Heart left ventricle (tissue), 16 donors: ENCODE measurements at regions not wholly inside any gene's neighbourhood (a gene's known extent, or its start where the extent isn't known, plus 50 kb on each side); places are given as distances from the start of the nearest gene placed in this dataset.
A peak's percentile ranks its signal among the peaks of the same experiment; 100 is the strongest.

ENCODE experiments used
- ATAC-seq, 4 donors: fragments of 200-7000 bp; cut with Tn5 transposase; one replicate each; pipeline ENCODE4 v1.9.1; 2020 to 2022; ENCODE audit warnings: moderate library complexity in 4 of 4, mild to moderate bottlenecking in 3 of 4, moderate number of reproducible peaks in 1 of 4
- DNase-seq, 5 donors: peaks; one replicate each; pipeline ENCODE4 v3.0.0-alpha.2; 2020
- H3K27ac ChIP-seq, 12 donors: fragments of 200-600 bp; sonication (generic) in 4 of 12; one replicate each; pipeline versions ENCODE4 v1.5.0 to v1.8.0; 2016 to 2022; ENCODE audit warnings: mild to moderate bottlenecking in 2 of 12
- H3K27me3 ChIP-seq, 9 donors: fragments of 200-600 bp; sonication (generic) in 2 of 9; one replicate each; pipeline versions ENCODE4 v1.5.1 to v1.8.0; 2016 to 2022; ENCODE audit warnings: mild to moderate bottlenecking in 3 of 9
- H3K36me3 ChIP-seq, 9 donors: fragments of 200-600 bp; sonication (generic) in 2 of 9; one replicate each; pipeline versions ENCODE4 v1.5.0 to v1.8.0; 2018 to 2022; ENCODE audit warnings: mild to moderate bottlenecking in 2 of 9
- H3K4me1 ChIP-seq, 12 donors: fragments of 200-600 bp; sonication (generic) in 4 of 12; one replicate each; pipeline versions ENCODE4 v1.5.0 to v1.8.0; 2016 to 2022; ENCODE audit warnings: mild to moderate bottlenecking in 3 of 12
- H3K4me3 ChIP-seq, 12 donors: fragments of 200-600 bp; sonication (generic) in 4 of 12; one replicate each; pipeline versions ENCODE4 v1.5.0 to v1.8.0; 2017 to 2022; ENCODE audit warnings: mild to moderate bottlenecking in 9 of 12, moderate library complexity in 4 of 12
- H3K9me3 ChIP-seq, 12 donors: fragments of 200-600 bp; sonication (generic) in 4 of 12; one replicate each; pipeline versions ENCODE4 v1.5.0 to v1.8.0; 2016 to 2022; ENCODE audit warnings: mild to moderate bottlenecking in 1 of 12
- POLR2A ChIP-seq, 2 donors: fragments of 450-650 bp; IDR thresholded peaks; one replicate each; pipeline ENCODE4 v1.6.1; 2017; ENCODE audit warnings: antibody characterized with exemption in 2 of 2, mild to moderate bottlenecking in 2 of 2, moderate library complexity in 2 of 2
- WGBS, 4 donors: extraction: QIAGEN DNeasy Blood & Tissue Kit in 2 of 4; methylation state at CpG; one replicate each; pipeline versions ENCODE4 v1.1.5 to v1.1.7; 2013 to 2018; 5-methylcytosine and 5-hydroxymethylcytosine counted together
- intact Hi-C, 10 donors: fragments of 100-400 bp; cut with DNase I; formaldehyde crosslinking; loops; one replicate each; pipeline versions ENCODE4 v1.11.1 to v1.14.2; 2022
- TF ChIP-seq, protein P1 (sequence below), 12 donors: fragments of 200-600 bp; sonication (generic) in 4 of 12; IDR thresholded peaks; one replicate each; pipeline versions ENCODE4 v1.5.0 to v1.8.0; 2018 to 2022; ENCODE audit warnings: antibody characterized with exemption in 12 of 12, mild to moderate bottlenecking in 5 of 12
- donor health status: ischemic (EF 13 %, LVEDD 7.1; RV severe dilation, severe dysfunction).
- donor health status: healthy with polysubstance abuse.
- donor health status: DM: no; HTN: yes; CAD: no.
- donor health status: DM: no; HTN: no; CAD: no.
- donor health status: ischemic (EF 25% LVEDD 6.9; RV normal size, moderate dysfunction).
- donor health status: ischemic (EF 25% LVEDD 5.7; RV mildly dilated, moderate dysfunction).
- donor health status: healthy.
- donor health status: DM: yes; HTN: yes; CAD: no.
- donor health status: ischemic (EF 35%, LVEDD 5.7; RV mildly dilated, moderate dysfunction).
- donor health status: nonischemic (EF 11% LVEDD 7.7; RV severe dilation, severe dysfunction).
- donor health status: DM: yes; HTN: yes; CAD: no.
- donor health status: PGD.
- donor health status: ischemic (EF 29% LVEDD 5.4; RV normal size, mild dysfunction).
- donor health status: nonischemic (EF 23%, LVEDD 6.1; RV moderate dilation, normal function).

DNA sequence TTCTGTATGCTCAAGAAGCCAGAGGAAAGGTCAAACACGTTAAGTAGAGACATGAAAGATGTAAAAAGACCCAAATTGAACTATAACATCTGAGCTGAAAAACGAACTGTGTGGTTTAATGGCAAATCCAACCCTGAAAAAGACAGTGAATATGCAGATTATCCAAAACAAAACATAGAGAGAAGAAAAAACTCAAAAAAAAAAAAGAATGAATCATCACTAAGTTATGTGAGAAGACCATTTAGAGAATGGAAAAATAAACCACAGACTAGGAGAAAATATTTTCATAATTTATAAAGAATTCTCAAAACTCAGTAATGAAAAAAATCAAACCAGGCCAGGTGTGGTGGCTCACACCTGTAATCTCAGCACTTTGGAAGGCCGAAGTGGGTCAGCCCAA lies 253.3 kb downstream of the PLPP3 start:
- intact Hi-C loops = no loop called here
- Histone ChIP-seq H3K4me1 (peaks cover 0 to 23% (median 3%) of the 10 kb centered on the region in 12 donors), H3K27ac (no peak overlapping the region), H3K27me3 (no peaks in the 10 kb centered on the region), H3K36me3 (no peaks in the 10 kb centered on the region), H3K4me3 (no peak overlapping the region), H3K9me3 (no peaks in the 10 kb centered on the region)
- TF ChIP-seq POLR2A (IDR thresholded peaks at IDR 0.05) = no peak
- TF ChIP-seq, protein P1, sequence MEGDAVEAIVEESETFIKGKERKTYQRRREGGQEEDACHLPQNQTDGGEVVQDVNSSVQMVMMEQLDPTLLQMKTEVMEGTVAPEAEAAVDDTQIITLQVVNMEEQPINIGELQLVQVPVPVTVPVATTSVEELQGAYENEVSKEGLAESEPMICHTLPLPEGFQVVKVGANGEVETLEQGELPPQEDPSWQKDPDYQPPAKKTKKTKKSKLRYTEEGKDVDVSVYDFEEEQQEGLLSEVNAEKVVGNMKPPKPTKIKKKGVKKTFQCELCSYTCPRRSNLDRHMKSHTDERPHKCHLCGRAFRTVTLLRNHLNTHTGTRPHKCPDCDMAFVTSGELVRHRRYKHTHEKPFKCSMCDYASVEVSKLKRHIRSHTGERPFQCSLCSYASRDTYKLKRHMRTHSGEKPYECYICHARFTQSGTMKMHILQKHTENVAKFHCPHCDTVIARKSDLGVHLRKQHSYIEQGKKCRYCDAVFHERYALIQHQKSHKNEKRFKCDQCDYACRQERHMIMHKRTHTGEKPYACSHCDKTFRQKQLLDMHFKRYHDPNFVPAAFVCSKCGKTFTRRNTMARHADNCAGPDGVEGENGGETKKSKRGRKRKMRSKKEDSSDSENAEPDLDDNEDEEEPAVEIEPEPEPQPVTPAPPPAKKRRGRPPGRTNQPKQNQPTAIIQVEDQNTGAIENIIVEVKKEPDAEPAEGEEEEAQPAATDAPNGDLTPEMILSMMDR (IDR thresholded peaks at IDR 0.05) = no peak
- WGBS, 4 donors = 77 to 87% (median 81%) methylated on average over 3 of the region's 3 CpGs
- DNase-seq (no peak), ATAC-seq (no peak)

GRCh38 chr1:56324504-56324903 lies 254.9 kb downstream of the PLPP3 start:
- Histone ChIP-seq H3K36me3 (no peaks in the 10 kb centered on the region), H3K27me3 (no peaks in the 10 kb centered on the region), H3K4me1 (peaks cover 0 to 19% (median 11%) of the 10 kb centered on the region in 12 donors), H3K4me3 (no peak overlapping the region), H3K9me3 (no peaks in the 10 kb centered on the region), H3K27ac (no peak overlapping the region)
- TF ChIP-seq POLR2A (IDR thresholded peaks at IDR 0.05) = no peak
- TF ChIP-seq, protein P1 (IDR thresholded peaks at IDR 0.05) = no peak
- DNase-seq (no peak), ATAC-seq (no peak)
- intact Hi-C loops = no loop called here
- WGBS, 4 donors = 92 to 100% (median 97%) methylated on average over 1 of the region's 1 CpG

DNA sequence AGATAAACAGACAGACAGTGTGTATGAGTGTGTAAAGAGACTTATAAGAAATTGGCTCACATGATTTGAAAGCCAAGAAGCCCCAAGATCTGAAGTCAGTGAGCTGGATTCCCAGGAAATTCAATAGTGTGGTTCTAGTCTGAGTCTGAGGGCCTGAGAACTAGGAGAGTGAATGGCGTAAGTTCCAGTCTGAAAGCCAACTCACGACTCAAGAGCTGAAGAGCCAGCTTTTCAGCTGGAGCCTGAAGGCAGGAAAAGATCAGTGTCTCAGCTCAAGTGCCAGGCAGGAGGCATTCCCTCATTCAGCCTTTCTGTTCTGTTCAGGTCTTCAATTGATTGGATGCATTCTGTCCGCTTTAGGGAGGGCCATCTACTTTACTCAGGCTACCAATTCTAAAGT lies 257.2 kb downstream of the PLPP3 start:
- Histone ChIP-seq H3K9me3 (no peaks in the 10 kb centered on the region), H3K4me1 (peaks cover 0 to 16% (median 11%) of the 10 kb centered on the region in 12 donors), H3K27me3 (no peaks in the 10 kb centered on the region), H3K4me3 (no peak overlapping the region), H3K36me3 (no peaks in the 10 kb centered on the region), H3K27ac (no peak overlapping the region)
- TF ChIP-seq POLR2A (IDR thresholded peaks at IDR 0.05) = no peak
- TF ChIP-seq, protein P1 (IDR thresholded peaks at IDR 0.05) = no peak
- ATAC-seq (no peak), DNase-seq (no peak)
- 80 to 89% (median 85%) methylated on average over 3 of the region's 3 CpGs for WGBS, 4 donors
- intact Hi-C loops = no loop called here

- H3K27ac ChIP-seq = peak overlapping the region in 2 of 12 donors; percentile 15 to 38
- TF ChIP-seq, protein P1 (IDR thresholded peaks at IDR 0.05) = no peak
- TF ChIP-seq POLR2A (IDR thresholded peaks at IDR 0.05) = no peak
- H3K4me3 ChIP-seq = no peak overlapping the region
- no peaks in the 10 kb centered on the region for H3K9me3 ChIP-seq
- ATAC-seq = no peak
- WGBS, 4 donors = 57 to 85% (median 72%) methylated on average over 4 of the region's 4 CpGs
- peaks cover 0 to 16% (median 12%) of the 10 kb centered on the region in 12 donors for H3K4me1 ChIP-seq
- H3K27me3 ChIP-seq = no peaks in the 10 kb centered on the region
- no peaks in the 10 kb centered on the region for H3K36me3 ChIP-seq
- intact Hi-C loops = no loop called here
- no peak for DNase-seq
Measured at GRCh38 chr1:56321150-56321490, 258.2 kb downstream of the PLPP3 start.
